SK-N-MC (cell line): ENCODE measurements at regions not wholly inside any gene's neighbourhood (a gene's known extent, or its start where the extent isn't known, plus 50 kb on each side); places are given as distances from the start of the nearest gene placed in this dataset.
A peak's percentile ranks its signal among the peaks of the same experiment; 100 is the strongest.

Experiments
- DNase-seq: peaks from one replicate; pipeline ENCODE4 v3.0.0-alpha.2; 2011; ENCODE audit warnings: low read depth, low spot score
- H3K27ac ChIP-seq: fragments of 200-600 bp; sonication (generic); 2 replicates; pipeline ENCODE4 v1.5.1; 2016; ENCODE audit warnings: mixed run types
- H3K36me3 ChIP-seq: fragments of 200-600 bp; sonication (generic); 2 replicates; pipeline ENCODE4 v1.6.1; 2017; ENCODE audit warnings: antibody characterized with exemption, low read length, mixed read lengths; ENCODE audit not compliant: insufficient read depth
- H3K4me3 ChIP-seq: fragments of 200-600 bp; sonication (generic); 2 replicates; pipeline ENCODE4 v1.5.1; 2016
- H3K9ac ChIP-seq: fragments of 200-600 bp; sonication (generic); 2 replicates; pipeline ENCODE4 v1.8.0; 2017; ENCODE audit warnings: mixed run types, mixed read lengths; ENCODE audit not compliant: insufficient read length
- H3K9me3 ChIP-seq: fragments of 200-600 bp; sonication (generic); 2 replicates; pipeline ENCODE4 v1.6.1; 2017; ENCODE audit warnings: low read depth, mild to moderate bottlenecking, antibody characterized with exemption, low read length, moderate library complexity, mixed read lengths
- EZH2 ChIP-seq: fragments of 200-600 bp; sonication (generic); IDR thresholded peaks from one replicate; pipeline ENCODE4 v1.6.1; 2017; ENCODE audit warnings: antibody characterized with exemption
- FOXP2 ChIP-seq: optimal IDR thresholded peaks from 2 replicates; pipeline ENCODE3; 2011; ENCODE audit warnings: mild to moderate bottlenecking, moderate library complexity; ENCODE audit not compliant: insufficient read depth; ENCODE audit errors: extremely low read length, control extremely low read depth
- POLR2AphosphoS5 ChIP-seq: IDR thresholded peaks from 2 replicates; pipeline ENCODE4 v1.6.1; 2012; ENCODE audit warnings: mild to moderate bottlenecking, low read depth, low read length, borderline replicate concordance

GRCh38 chrX:4193500-4194155, 480.2 kb upstream of the PRKX start:
- no peak overlapping the region for H3K9ac ChIP-seq
- H3K9me3 ChIP-seq: no peaks in the 10 kb centered on the region
- TF ChIP-seq EZH2 (no peak), FOXP2 (no peak), POLR2AphosphoS5 (no peak)
- no peaks in the 10 kb centered on the region for H3K36me3 ChIP-seq
- H3K27ac ChIP-seq: no peak overlapping the region
- no peak overlapping the region for H3K4me3 ChIP-seq
- no peak for DNase-seq

GRCh38 chrX:4186331-4186730, 472.9 kb upstream of the PRKX start:
- H3K36me3 ChIP-seq: no peaks in the 10 kb centered on the region
- H3K4me3 ChIP-seq: no peak overlapping the region
- DNase-seq: no peak
- TF ChIP-seq FOXP2 (no peak), POLR2AphosphoS5 (no peak), EZH2 (no peak)
- H3K27ac ChIP-seq: no peak overlapping the region
- H3K9me3 ChIP-seq: no peaks in the 10 kb centered on the region
- no peak overlapping the region for H3K9ac ChIP-seq

GRCh38 chrX:4185086-4185485, 471.6 kb upstream of the PRKX start:
- Histone ChIP-seq H3K9ac (no peak overlapping the region), H3K9me3 (no peaks in the 10 kb centered on the region), H3K27ac (no peak overlapping the region), H3K36me3 (no peaks in the 10 kb centered on the region), H3K4me3 (no peak overlapping the region)
- TF ChIP-seq POLR2AphosphoS5 (no peak), EZH2 (no peak), FOXP2 (no peak)
- no peak for DNase-seq

- Histone ChIP-seq H3K36me3 (no peaks in the 10 kb centered on the region), H3K9ac (no peak overlapping the region), H3K27ac (no peak overlapping the region), H3K4me3 (no peak overlapping the region), H3K9me3 (no peaks in the 10 kb centered on the region)
- no peak for DNase-seq
- TF ChIP-seq FOXP2 (no peak), EZH2 (no peak), POLR2AphosphoS5 (no peak)
Measured at GRCh38 chrX:4182408-4182806, 469.0 kb upstream of the PRKX start.

- H3K4me3 ChIP-seq: no peak overlapping the region
- no peaks in the 10 kb centered on the region for H3K9me3 ChIP-seq
- H3K27ac ChIP-seq: no peak overlapping the region
- H3K36me3 ChIP-seq: no peaks in the 10 kb centered on the region
- no peak overlapping the region for H3K9ac ChIP-seq
- no peak for DNase-seq
- TF ChIP-seq FOXP2 (no peak), POLR2AphosphoS5 (no peak), EZH2 (no peak)
Measured at GRCh38 chrX:4181782-4182407, 468.4 kb upstream of the PRKX start.

- DNase-seq: peak; percentile 67
- H3K9me3 ChIP-seq: no peaks in the 10 kb centered on the region
- H3K27ac ChIP-seq: peak overlapping the region; percentile 94
- H3K9ac ChIP-seq: peak overlapping the region; percentile 46
- no peak for TF ChIP-seq EZH2
- TF ChIP-seq POLR2AphosphoS5: peak; percentile 33; the same call in 1 of the 2 replicates
- no peak for TF ChIP-seq FOXP2
- peak overlapping the region; percentile 59 for H3K4me3 ChIP-seq
- H3K36me3 ChIP-seq: no peaks in the 10 kb centered on the region
Measured at GRCh38 chrX:4179031-4179430, 465.6 kb upstream of the PRKX start.

GRCh38 chrX:4175221-4175620, 461.8 kb upstream of the PRKX start:
- Histone ChIP-seq H3K27ac (no peak overlapping the region), H3K9me3 (no peaks in the 10 kb centered on the region), H3K36me3 (no peaks in the 10 kb centered on the region), H3K9ac (no peak overlapping the region), H3K4me3 (no peak overlapping the region)
- TF ChIP-seq FOXP2 (no peak), EZH2 (no peak), POLR2AphosphoS5 (no peak)
- DNase-seq: no peak

- Histone ChIP-seq H3K36me3 (no peaks in the 10 kb centered on the region), H3K9me3 (no peaks in the 10 kb centered on the region), H3K9ac (no peak overlapping the region), H3K4me3 (no peak overlapping the region), H3K27ac (no peak overlapping the region)
- DNase-seq: no peak
- TF ChIP-seq EZH2 (no peak), FOXP2 (no peak), POLR2AphosphoS5 (no peak)
Measured at GRCh38 chrX:4173743-4174142, 460.3 kb upstream of the PRKX start.
